H9 (cell line): ENCODE measurements at regions not wholly inside any gene's neighbourhood (a gene's known extent, or its start where the extent isn't known, plus 50 kb on each side); places are given as distances from the start of the nearest gene placed in this dataset.

Experiments used
- DNase-seq: peaks from one replicate; pipeline ENCODE4 v3.0.0-alpha.2; 2017
- H2AFZ ChIP-seq: one replicate; pipeline ENCODE4 v1.6.1; 2013; ENCODE audit warnings: mild to moderate bottlenecking, low read length, control low read depth, moderate library complexity
- H2AK5ac ChIP-seq: 2 replicates; pipeline ENCODE4 v1.6.1; 2013; ENCODE audit warnings: low read length, control low read depth, mixed read lengths; ENCODE audit not compliant: insufficient read length
- H2BK120ac ChIP-seq: one replicate; pipeline ENCODE4 v1.6.1; 2013; ENCODE audit warnings: low read depth, mild to moderate bottlenecking, low read length, control low read depth, inconsistent platforms; ENCODE audit not compliant: poor library complexity, severe bottlenecking
- H2BK12ac ChIP-seq: 2 replicates; pipeline ENCODE4 v1.6.1; 2013; ENCODE audit warnings: low read length, control low read depth, mixed read lengths, low read depth; ENCODE audit not compliant: insufficient read length
- H2BK15ac ChIP-seq: 2 replicates; pipeline ENCODE4 v1.6.1; 2013; ENCODE audit warnings: low read depth, low read length, control low read depth
- H2BK20ac ChIP-seq: one replicate; pipeline ENCODE4 v1.6.1; 2013; ENCODE audit warnings: low read depth, mild to moderate bottlenecking, low read length, control low read depth, inconsistent platforms; ENCODE audit not compliant: poor library complexity, severe bottlenecking
- H2BK5ac ChIP-seq: 2 replicates; pipeline ENCODE4 v1.6.1; 2013; ENCODE audit warnings: low read length, control low read depth, mixed read lengths; ENCODE audit not compliant: insufficient read length
- H3K14ac ChIP-seq: 2 replicates; pipeline ENCODE4 v1.6.1; 2013; ENCODE audit warnings: low read length, control low read depth; ENCODE audit not compliant: insufficient read depth
- H3K18ac ChIP-seq: 2 replicates; pipeline ENCODE4 v1.6.1; 2013; ENCODE audit warnings: low read depth, mild to moderate bottlenecking, mixed read lengths, low read length, control low read depth; ENCODE audit not compliant: insufficient read length
- H3K23ac ChIP-seq: 2 replicates; pipeline ENCODE4 v1.6.1; 2013; ENCODE audit warnings: low read length, control low read depth, mixed read lengths, low read depth; ENCODE audit not compliant: insufficient read length
- H3K23me2 ChIP-seq: 2 replicates; pipeline ENCODE4 v1.6.1; 2013; ENCODE audit warnings: low read depth, mild to moderate bottlenecking, mixed read lengths, low read length, control low read depth; ENCODE audit not compliant: insufficient read length, poor library complexity, severe bottlenecking
- H3K27ac ChIP-seq: 2 replicates; pipeline ENCODE4 v1.5.1; 2013; ENCODE audit warnings: low read length, control low read depth, mixed read lengths, low read depth; ENCODE audit not compliant: insufficient read length
- H3K27me3 ChIP-seq: 2 replicates; pipeline ENCODE4 v1.6.1; 2013; ENCODE audit warnings: low read length, control low read depth, inconsistent platforms; ENCODE audit not compliant: insufficient read depth
- H3K4ac ChIP-seq: 2 replicates; pipeline ENCODE4 v1.6.1; 2013; ENCODE audit warnings: low read depth, mild to moderate bottlenecking, control low read depth, inconsistent platforms, low read length, moderate library complexity
- H3K4me1 ChIP-seq: 2 replicates; pipeline ENCODE4 v1.6.1; 2013; ENCODE audit warnings: low read length, control low read depth, inconsistent platforms; ENCODE audit not compliant: insufficient read depth
- H3K4me2 ChIP-seq: 2 replicates; pipeline ENCODE4 v1.6.1; 2013; ENCODE audit warnings: low read length, control low read depth, mixed read lengths; ENCODE audit not compliant: insufficient read length, insufficient read depth
- H3K56ac ChIP-seq: 2 replicates; pipeline ENCODE4 v1.6.1; 2013; ENCODE audit warnings: low read depth, mild to moderate bottlenecking, mixed read lengths, low read length, control low read depth; ENCODE audit not compliant: insufficient read length
- H3K79me1 ChIP-seq: 2 replicates; pipeline ENCODE4 v1.6.1; 2013; ENCODE audit warnings: low read depth, mild to moderate bottlenecking, moderate library complexity, low read length, control low read depth, inconsistent platforms; ENCODE audit not compliant: insufficient read depth, poor library complexity, severe bottlenecking
- H3K79me2 ChIP-seq: 2 replicates; pipeline ENCODE4 v1.6.1; 2013; ENCODE audit warnings: low read length, control low read depth, inconsistent platforms; ENCODE audit not compliant: insufficient read depth
- H3K9ac ChIP-seq: 2 replicates; pipeline ENCODE4 v1.6.1; 2013; ENCODE audit warnings: low read length, control low read depth, mixed read lengths; ENCODE audit not compliant: insufficient read length; ENCODE audit errors: extremely low read depth
- H3K9me3 ChIP-seq: one replicate; pipeline ENCODE4 v1.6.1; 2013; ENCODE audit warnings: low read depth, low read length, inconsistent platforms; ENCODE audit not compliant: control insufficient read depth
- H3T11ph ChIP-seq: one replicate; pipeline ENCODE4 v1.6.1; 2013; ENCODE audit warnings: mild to moderate bottlenecking, low read length, control low read depth, inconsistent platforms
- H4K20me1 ChIP-seq: one replicate; pipeline ENCODE4 v1.6.1; 2013; ENCODE audit not compliant: control insufficient read depth, insufficient read length, insufficient read depth
- H4K5ac ChIP-seq: 2 replicates; pipeline ENCODE4 v1.6.1; 2013; ENCODE audit warnings: low read depth, mild to moderate bottlenecking, mixed read lengths, low read length, control low read depth; ENCODE audit not compliant: insufficient read length
- H4K8ac ChIP-seq: replicated peaks from 2 replicates; pipeline ENCODE4 v1.6.1; 2013; ENCODE audit warnings: low read length, control low read depth, mixed read lengths, low read depth; ENCODE audit not compliant: insufficient read length
- H4K91ac ChIP-seq: 2 replicates; pipeline ENCODE4 v1.6.1; 2013; ENCODE audit warnings: low read depth, mild to moderate bottlenecking, moderate library complexity, mixed read lengths, low read length, control low read depth; ENCODE audit not compliant: insufficient read length
- H3K27ac Mint-ChIP-seq, 3 experiments: 2 replicates in 2 of 3; 3 replicates in 1 of 3; pipeline ENCODE4 v1.8.0; 2020 to 2021; ENCODE audit warnings: mixed read lengths in 3 of 3, mild to moderate bottlenecking in 1 of 3, moderate library complexity in 1 of 3
- H3K27me3 Mint-ChIP-seq: 2 replicates; pipeline ENCODE4 v1.8.0; 2021; ENCODE audit warnings: low read depth, mild to moderate bottlenecking, moderate library complexity, mixed read lengths
- H3K36me3 Mint-ChIP-seq, 3 experiments: 2 replicates in 2 of 3; 3 replicates in 1 of 3; pipeline ENCODE4 v1.8.0; 2020 to 2021; ENCODE audit warnings: low read depth in 3 of 3, mixed read lengths in 3 of 3; ENCODE audit not compliant: insufficient read depth in 1 of 3
- H3K4me1 Mint-ChIP-seq, 2 experiments: 2 replicates each; pipeline ENCODE4 v1.8.0; 2020; ENCODE audit warnings: mixed read lengths in 2 of 2
- H3K4me3 Mint-ChIP-seq, 2 experiments: 2 replicates in 1 of 2; 3 replicates in 1 of 2; pipeline ENCODE4 v1.8.0; 2020 to 2021; ENCODE audit warnings: mild to moderate bottlenecking in 2 of 2, mixed read lengths in 2 of 2, moderate library complexity in 1 of 2
- H3K9me3 Mint-ChIP-seq, 2 experiments: 2 replicates in 1 of 2; 3 replicates in 1 of 2; pipeline ENCODE4 v1.8.0; 2020; ENCODE audit warnings: mild to moderate bottlenecking in 2 of 2, mixed read lengths in 2 of 2, moderate library complexity in 1 of 2
- WGBS: extraction: QIAGEN DNeasy Blood & Tissue Kit; methylation state at CpG from one replicate; pipeline ENCODE4 v1.1.7; 2013; ENCODE audit warnings: missing lambda C conversion rate, low lambda C conversion rate, mixed read lengths; ENCODE audit not compliant: insufficient read length; ENCODE audit errors: extremely low coverage; 5-methylcytosine and 5-hydroxymethylcytosine counted together
- TF ChIP-seq, protein P1 (sequence below): fragments of 200-600 bp; sonication (generic); conservative IDR thresholded peaks from 3 replicates; pipeline ENCODE4 v1.8.0; 2021; ENCODE audit warnings: antibody characterized with exemption, mild to moderate bottlenecking

DNA sequence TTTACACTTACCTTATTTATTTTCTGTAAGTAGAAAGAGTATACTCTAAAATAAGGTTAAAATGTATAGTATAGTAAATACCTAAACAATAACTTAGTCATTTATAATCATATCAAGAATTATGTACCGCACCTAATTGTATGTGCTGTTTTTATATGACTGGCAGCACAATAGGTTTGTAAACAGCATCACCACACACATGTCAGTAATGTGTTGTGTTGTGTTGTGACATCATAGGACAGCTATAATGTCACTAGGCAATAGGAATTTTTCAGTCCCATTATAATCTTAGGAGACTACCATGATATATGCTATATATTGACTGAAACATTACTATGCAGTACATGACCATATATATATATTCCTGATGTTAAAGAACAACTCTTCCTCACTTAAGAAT lies 99.9 kb upstream of the CNTN4 start:
- Histone ChIP-seq H3K27me3 (no peaks in the 10 kb centered on the region), H4K20me1 (no peaks in the 10 kb centered on the region), H3K9me3 (no peaks in the 10 kb centered on the region), H3K18ac (no peak overlapping the region), H4K5ac (no peak overlapping the region), H2BK120ac (no peak overlapping the region), H3K14ac (no peak overlapping the region), H3K4me1 (no peaks in the 10 kb centered on the region), H3K23me2 (no peaks in the 10 kb centered on the region), H4K8ac (no peak overlapping the region), H3K79me2 (no peaks in the 10 kb centered on the region), H2BK20ac (no peak overlapping the region), H2AFZ (no peak overlapping the region), H3K23ac (no peak overlapping the region), H3K79me1 (no peaks in the 10 kb centered on the region), H4K91ac (no peak overlapping the region), H3K4me2 (no peak overlapping the region), H3K56ac (no peak overlapping the region), H3K27ac (no peak overlapping the region), H2BK12ac (no peak overlapping the region), H3T11ph (no peak overlapping the region), H3K4ac (no peak overlapping the region), H2BK5ac (no peak overlapping the region), H2AK5ac (no peak overlapping the region), H3K9ac (no peak overlapping the region), H2BK15ac (no peak overlapping the region)
- no CpG with 5 or more reads among the region's 1 CpG for WGBS
- Mint-ChIP-seq H3K27ac (no peak overlapping the region), H3K27me3 (no peaks in the 10 kb centered on the region), H3K4me3 (no peak overlapping the region), H3K36me3 (no peaks in the 10 kb centered on the region), H3K4me1 (no peaks in the 10 kb centered on the region), H3K9me3 (no peaks in the 10 kb centered on the region)
- no peak for DNase-seq
- TF ChIP-seq, protein P1, sequence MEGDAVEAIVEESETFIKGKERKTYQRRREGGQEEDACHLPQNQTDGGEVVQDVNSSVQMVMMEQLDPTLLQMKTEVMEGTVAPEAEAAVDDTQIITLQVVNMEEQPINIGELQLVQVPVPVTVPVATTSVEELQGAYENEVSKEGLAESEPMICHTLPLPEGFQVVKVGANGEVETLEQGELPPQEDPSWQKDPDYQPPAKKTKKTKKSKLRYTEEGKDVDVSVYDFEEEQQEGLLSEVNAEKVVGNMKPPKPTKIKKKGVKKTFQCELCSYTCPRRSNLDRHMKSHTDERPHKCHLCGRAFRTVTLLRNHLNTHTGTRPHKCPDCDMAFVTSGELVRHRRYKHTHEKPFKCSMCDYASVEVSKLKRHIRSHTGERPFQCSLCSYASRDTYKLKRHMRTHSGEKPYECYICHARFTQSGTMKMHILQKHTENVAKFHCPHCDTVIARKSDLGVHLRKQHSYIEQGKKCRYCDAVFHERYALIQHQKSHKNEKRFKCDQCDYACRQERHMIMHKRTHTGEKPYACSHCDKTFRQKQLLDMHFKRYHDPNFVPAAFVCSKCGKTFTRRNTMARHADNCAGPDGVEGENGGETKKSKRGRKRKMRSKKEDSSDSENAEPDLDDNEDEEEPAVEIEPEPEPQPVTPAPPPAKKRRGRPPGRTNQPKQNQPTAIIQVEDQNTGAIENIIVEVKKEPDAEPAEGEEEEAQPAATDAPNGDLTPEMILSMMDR = no peak
